IPS DF 19.7 (cell line): ENCODE measurements at regions not wholly inside any gene's neighbourhood (a gene's known extent, or its start where the extent isn't known, plus 50 kb on each side); places are given as distances from the start of the nearest gene placed in this dataset.

ENCODE experiments used
- DNase-seq: peaks from one replicate; pipeline ENCODE4 v3.0.0-alpha.2; 2013; ENCODE audit warnings: low read depth, low spot score

DNA sequence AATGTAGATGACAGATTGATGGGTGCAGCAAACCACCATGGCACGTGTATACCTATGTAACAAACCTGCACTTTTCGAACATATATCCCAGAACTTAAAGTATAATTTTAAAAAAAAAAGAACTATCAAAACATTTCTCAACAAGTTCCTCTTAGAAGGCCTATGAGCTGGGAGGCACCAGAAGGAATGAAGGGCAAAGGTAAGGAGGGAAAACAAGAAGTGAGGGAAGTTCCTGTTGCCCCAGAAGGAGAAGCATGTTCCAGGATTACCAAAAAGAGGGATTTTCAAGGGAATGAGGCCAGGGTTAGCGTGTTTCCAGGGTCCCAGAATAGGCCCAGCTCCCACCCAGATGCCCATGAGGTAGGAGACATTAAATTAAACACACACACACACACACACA is 361.0 kb downstream of the SETD4 start:
- DNase-seq, result no peak

GRCh38 chr21:35697321-35697808 is 363.0 kb downstream of the SETD4 start:
- no peak for DNase-seq

- DNase-seq, result no peak
These were observed 363.7 kb downstream of the SETD4 start for GRCh38 chr21:35696644-35697043.

DNA sequence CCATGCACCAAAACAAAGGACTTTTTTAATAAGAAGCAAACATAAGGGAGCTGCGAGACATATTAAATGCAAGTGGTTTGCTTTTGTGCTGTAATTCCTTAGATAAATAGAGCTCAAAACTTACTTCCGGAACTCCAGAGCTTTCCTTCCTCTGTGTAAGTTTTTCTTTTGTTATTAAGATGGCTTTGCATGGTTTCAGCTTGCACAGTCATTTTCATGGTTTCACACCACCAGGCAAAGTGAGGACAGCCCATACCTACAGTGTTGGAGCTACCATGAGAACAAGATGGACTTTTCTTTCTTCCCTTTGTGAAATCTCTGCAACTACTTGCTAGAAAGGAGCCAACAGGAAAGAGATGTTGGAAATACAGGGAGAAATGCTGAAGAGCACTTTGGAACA is 368.0 kb downstream of the SETD4 start:
- DNase-seq, result no peak

DNA sequence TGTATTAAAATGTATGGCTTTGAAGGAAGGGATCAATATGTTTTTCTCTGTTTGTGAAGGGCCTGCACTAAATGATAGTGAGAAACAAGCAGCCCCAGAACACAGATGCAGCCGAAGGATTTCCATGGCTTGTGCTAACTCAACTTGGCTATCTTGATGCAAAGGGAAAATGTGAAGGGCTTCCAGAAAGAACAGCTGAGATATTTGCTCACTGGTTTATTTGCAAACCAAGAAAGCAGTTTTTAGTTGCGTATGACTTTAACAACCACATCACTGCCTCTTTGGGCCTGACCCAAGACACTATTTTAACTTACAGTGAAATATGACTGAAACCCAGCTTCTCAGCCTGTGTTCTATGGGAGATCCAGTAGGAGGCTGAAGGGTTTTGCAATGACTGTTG is 369.9 kb downstream of the SETD4 start:
- no peak for DNase-seq

- DNase-seq, result no peak
These were observed 374.2 kb downstream of the SETD4 start for GRCh38 chr21:35686156-35686555.

DNA sequence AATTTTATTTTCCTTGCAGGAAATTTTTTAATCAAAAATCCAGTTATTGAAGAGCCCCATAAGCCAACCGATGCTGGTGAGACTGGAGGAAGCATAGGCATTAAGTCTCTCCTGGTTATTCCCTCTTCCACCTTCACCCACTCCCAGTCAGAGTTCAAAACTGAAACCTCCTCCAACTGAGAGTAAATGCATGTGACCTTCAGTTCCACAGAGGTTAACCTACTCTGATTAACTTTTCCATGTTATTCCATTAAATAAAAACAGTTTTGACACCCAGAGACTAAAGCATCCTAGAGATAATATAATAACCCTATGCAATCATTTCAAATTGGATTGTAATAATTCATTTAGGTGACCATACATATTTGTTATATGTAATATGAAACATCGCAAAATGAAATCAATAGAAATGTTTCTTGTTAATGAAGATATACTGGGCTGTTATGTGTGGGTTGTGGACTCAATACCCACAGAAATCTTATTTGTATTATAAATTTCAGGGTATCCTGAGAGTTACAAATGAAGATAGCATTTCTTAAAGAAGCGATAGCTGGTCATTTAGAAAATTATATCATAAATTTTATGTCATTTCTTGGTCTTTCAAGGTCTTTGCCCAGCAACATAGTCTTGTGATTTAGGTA is 376.5 kb downstream of the SETD4 start:
- DNase-seq, result no peak

DNA sequence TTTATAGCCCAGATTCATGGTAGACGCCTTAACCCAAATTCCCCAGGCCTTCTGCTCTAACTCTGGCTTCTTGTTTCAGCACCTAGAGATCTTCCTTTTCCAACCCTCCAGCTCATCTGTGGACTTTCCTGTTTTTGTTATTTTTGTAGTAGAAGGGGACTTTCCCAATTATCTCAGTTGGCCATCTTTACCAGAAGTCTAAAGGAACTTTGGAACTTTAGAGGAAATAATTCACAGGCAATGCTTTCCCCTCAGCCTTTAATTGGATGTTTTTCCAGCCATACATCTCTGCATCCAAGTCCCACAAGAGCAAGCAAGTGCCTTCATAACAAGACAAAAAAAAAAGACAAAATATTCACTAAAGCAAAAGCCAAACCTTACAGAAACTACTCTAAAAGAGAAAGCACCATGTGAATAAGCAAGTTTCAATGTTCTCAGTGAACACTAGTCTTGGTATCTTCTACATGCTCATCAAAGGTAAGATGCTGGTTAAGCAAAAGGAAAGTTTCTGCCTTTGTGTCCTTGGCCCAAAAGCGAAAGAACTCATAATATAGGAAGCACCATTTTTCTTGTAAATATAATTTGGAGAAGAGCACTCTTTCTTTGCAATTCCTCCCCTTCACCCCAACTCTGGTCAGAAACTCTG is 377.3 kb downstream of the SETD4 start:
- DNase-seq, result no peak

DNA sequence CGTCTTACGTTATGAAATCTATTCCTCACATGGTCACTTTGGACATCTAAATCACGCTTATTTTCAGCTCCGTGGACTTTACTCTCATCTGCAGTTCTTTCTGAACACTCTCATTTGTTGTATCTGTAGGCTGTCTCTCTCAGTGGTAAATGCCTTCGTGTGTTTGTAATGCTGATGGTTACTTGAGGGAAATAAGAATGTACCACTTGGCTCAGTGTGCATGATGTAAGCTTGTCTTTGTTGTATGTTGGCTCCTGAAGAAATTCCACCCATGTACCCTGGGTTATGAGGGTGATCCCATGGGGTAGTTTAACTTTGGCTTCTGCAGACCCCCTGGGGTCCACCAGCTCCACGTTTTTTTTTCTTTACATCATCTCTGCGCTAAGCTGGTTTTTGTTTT is 378.4 kb downstream of the SETD4 start:
- no peak for DNase-seq

DNA sequence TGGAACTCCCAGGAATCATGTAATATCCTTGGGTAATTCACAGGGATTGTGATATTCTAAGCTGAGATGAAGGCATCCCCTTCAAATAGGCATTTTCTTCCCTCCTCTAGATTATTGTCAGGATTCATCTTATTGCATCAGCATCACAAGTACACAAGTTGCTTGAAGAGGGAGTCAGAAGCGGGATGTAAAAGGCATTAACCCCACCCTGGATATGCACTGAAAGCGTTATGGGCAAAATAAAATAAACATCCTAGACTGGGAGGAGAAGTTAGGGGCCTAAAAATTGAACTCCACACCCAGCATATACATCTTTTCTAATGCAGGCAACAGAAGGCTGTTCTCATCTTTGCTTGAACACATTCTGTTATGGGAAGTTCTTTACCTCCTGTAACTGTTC is 381.2 kb downstream of the SETD4 start:
- DNase-seq, result no peak

- no peak for DNase-seq
These were observed 381.9 kb downstream of the SETD4 start for GRCh38 chr21:35678393-35678792.

DNA sequence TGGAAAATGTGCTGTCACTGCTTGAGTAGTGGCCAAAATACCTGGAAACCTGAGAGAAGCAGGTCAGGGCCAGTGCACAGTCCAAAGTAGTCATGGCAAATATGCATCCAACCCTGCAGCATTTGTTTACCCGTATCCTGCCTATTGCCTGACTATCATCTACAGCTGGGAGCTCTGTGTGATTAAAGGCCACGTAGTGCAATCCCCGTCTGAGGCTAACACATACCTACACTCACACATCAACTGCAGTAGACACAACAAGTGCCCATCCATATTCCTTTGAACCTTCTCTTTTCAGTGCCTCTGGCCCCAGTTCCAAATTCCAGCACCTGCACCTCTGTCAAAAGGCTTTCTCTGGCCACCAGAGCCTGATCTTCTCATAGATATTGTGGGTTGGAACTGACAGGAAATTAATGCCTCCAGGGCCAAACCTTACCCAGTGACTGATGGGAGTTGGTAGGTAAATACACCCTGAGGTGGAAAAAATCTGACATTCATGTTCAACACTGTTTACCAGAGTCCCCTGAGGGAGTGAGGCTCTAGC is 383.0 kb downstream of the SETD4 start:
- DNase-seq, result no peak

GRCh38 chr21:35674895-35675470 is 385.3 kb downstream of the SETD4 start:
- no peak for DNase-seq

GRCh38 chr21:35674091-35674671 is 386.1 kb downstream of the SETD4 start:
- DNase-seq, result no peak

GRCh38 chr21:35672313-35672712 is 388.0 kb downstream of the SETD4 start:
- DNase-seq, result no peak

DNA sequence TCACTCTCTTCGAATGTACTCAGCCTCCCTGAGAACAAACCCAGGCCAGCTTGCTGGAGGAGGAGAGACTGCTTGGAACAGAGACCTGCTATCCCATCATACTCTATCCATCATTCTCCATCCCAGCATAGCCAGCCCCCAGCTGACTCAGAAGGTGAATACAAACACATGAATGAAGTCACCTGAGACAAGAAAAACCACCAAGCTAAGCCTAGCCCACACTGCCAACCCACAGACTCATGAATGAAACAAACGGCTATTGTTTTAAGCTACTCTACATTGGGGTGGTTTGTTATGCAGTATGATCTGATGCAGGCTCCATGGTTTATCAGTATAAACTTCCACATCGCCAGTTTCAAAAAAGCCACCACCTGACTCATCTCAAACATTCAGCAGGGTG is 395.6 kb downstream of the SETD4 start:
- DNase-seq, result no peak

DNA sequence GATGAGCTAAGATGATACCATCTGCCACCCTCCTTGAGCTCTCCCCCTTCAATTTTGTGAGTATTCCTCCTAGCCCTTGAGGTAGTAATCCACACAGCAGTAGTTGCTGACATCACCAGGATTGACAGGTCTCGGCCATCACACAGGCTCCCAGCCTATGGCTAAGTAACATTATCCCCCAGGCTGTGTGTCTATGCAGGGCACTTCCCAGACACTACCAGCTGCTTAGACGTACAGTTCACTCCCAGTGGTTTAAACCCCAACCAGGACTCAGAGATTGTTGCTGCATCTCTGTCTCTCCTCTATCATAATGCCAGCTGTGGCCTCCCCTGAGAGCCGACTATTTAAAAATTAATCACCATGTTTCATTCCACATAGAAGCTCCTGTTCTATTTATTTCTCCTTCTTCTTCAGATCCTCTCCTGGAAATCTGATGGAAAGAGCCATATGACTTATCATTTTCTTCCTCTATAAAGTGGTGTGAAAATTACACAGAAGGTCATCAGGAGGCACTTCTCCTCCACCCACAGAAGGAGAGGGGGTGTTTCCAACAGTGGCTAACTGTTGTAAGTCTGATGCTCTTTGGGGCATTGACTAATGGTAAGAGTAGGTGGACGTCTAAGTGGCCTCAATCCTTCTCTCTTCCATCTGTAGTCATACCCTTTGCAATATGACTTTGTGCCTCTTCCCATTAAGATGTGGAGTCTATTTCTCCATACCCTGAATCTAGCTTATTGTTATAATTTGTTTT is 396.3 kb downstream of the SETD4 start:
- no peak for DNase-seq

DNA sequence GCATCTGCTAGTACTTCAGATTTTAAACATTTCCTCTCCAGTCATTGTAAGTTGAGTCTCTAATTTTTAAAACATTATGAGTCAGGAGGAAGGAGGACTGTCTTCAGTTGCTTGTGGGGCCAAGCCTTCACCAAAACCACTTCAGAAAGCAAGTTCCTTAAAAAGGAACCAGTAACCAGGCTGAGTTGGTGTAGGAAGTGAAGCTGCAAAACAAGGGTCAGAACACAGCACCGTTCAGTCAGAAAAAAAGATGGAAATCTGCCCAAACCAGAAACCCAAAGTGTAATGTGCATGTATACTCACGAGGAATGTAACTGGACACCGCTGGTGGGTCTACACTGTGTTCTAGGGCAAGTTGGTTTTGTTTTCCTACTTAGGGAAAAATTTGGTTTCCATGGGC is 402.1 kb downstream of the SETD4 start:
- DNase-seq, result no peak

DNA sequence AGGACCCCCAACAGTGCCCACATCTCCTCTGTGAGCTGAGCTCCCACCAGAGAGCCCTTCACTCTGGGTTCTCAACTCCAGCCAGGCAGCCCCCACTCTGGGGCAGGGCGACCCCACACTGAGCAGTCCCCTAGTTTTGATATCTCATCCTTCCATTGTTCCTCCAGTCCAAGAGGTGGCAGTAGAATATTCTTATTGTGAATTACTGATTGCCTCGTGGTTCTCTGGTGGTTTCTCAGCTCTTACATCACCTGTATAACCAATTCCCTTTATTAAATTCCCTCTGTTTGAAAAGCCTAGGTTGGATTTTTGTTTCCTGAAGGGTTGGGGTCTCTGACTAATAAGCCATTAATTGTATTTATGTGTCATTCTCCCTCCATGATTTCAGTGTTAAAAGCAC is 407.5 kb downstream of the SETD4 start:
- no peak for DNase-seq

- DNase-seq, result no peak
These were observed 408.1 kb downstream of the SETD4 start for GRCh38 chr21:35652196-35652595.

DNA sequence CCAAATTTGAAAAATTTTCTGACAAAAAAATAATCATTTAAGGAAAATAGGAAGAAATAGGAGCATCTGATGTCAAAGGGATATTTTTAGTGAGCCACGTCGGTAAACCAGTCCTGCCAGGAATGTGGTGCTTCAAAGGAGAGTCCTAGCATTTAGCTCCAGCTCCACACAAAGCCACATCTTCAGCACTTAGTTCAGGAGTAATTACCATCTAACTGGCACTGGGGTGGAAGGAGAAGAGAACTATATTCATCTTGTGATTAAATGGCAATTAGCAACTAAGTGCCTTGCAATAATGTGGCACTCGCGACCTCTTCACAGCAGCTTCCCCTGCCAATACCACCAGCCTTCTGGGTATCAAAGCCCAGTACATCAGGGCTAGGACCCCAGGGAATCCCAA is 409.1 kb downstream of the SETD4 start:
- DNase-seq, result no peak

- no peak for DNase-seq
These were observed 411.1 kb downstream of the SETD4 start for GRCh38 chr21:35649186-35649585.
